Hematopoietic multipotent progenitor cell treated with erythropoietin and hydrocortisone succinate and interleukin-3 and kit ligand, for 4 days (in vitro differentiated cells): ENCODE measurements at regions not wholly inside any gene's neighbourhood (a gene's known extent, or its start where the extent isn't known, plus 50 kb on each side); places are given as distances from the start of the nearest gene placed in this dataset.
"Not testable (repeated sequence)": the region's sequence is repeated elsewhere in the genome, so short reads cannot be mapped to it uniquely, and the experiment has no call there.

Experiments used
- DNase-seq: peaks from one replicate; pipeline ENCODE4 v3.0.0-alpha.2; 2015

DNA sequence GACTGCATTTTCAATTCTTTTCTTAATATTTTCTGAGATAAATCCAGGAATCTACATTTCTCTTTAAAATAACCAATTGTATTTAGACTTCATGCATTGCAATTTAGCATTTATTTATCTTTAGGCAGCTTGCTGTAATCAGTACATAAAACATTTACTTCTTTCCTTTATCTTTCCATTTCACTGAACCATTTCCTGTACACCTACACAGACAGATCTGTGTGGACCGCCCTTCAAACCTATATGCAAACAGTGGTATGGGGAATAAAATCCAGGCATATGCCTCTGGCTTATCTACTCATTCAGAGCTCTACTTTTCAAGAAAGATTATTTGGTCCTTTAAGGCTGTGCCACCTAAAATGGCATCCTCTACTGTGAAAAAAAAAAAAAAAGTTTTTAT, 640.0 kb downstream of the MAT2B start:
- DNase-seq: no peak

GRCh38 chr5:164146223-164146622, 640.8 kb downstream of the MAT2B start:
- DNase-seq: no peak

GRCh38 chr5:164148292-164148691, 642.9 kb downstream of the MAT2B start:
- no peak for DNase-seq

DNA sequence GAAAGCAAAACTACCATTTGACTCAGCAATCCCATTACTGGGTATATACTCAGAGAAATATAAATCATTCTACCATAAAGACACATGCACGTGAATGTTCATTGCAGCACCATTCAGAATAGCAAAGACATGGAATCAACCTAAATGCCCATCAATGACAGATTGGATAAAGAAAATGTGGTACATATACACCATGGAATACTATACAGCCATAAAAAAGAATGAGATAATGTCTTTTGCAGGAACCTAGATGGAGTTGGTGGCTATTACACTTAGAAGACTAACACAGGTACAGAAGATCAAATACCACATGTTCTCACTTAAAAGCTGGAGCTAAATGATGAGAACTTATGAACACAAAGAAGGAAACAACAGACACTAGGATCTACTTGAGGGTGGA, 647.1 kb downstream of the MAT2B start:
- DNase-seq: not testable (repeated sequence)

DNA sequence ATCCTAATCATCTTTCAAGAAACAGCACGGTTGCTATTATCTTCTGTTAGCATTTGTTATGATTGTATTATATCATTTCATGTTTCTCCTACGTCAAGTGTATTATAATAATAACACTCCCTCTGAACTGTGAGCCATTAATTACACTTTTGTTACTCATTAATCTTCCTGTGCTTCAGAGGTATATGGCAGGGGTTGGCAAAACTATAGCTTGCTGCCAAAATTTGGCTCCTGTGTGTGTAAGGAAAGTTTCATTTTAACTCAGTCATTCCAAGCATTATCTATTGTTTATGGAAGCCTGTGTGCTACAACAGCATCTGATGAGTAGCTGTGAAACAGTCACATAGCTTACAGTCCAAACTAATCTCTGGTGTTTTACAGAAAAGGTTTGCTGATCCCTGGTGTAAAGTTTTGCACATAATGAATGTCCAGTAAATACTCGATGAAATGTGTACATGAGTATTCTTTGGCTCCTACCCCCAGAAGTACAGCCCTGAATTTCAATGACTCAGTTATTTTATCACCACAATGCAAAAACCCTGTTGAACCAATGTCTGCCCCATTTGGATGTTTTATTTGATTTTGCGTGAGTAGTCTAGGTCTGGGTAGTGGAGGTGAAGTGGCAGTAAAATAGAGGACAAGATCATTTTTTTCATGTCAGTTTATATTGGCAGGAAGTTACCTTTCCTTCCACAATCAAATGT, 648.2 kb downstream of the MAT2B start:
- no peak for DNase-seq

- no peak for DNase-seq
Measured at GRCh38 chr5:164170814-164171213, 665.4 kb downstream of the MAT2B start.

GRCh38 chr5:164175083-164175482, 669.7 kb downstream of the MAT2B start:
- no peak for DNase-seq

DNA sequence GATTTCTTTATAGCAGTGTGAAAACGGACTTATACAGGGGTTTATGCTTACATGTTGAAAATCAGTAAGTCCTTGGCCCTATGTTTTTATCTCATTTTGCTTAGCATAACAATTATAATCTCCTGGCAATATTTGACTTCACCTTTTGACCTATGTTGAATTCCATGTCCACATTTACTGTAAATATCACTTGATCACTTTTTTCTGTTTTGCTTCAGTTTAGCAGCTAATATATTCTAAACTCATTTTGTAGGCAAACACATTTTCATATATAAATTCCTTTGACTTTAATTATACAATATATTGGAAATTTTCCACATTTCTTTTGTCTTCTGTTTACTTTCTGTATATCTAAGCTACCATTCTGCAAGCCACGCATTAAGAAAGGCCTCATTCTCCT, 674.0 kb downstream of the MAT2B start:
- DNase-seq: no peak

DNA sequence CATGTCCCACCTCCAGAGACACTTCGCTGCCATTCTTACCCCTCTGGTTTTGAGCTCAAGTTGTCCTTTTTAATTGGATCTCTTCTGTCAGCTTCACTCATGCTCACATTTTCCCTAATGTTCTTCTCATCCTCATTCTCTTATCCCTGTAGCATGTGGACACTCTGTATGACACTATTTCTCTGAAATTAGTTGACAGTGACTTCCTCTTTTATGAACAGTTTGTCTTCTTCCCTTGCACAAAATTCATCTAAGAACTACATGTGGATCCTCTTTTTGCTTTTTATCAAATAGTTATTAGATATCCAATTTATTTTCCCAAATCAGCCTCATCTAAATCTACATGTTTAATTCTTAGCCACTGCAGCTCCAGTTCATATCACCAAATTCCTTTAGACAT, 676.2 kb downstream of the MAT2B start:
- DNase-seq: no peak

- no peak for DNase-seq
Measured at GRCh38 chr5:164184158-164184557, 678.7 kb downstream of the MAT2B start.

GRCh38 chr5:164185000-164185399, 679.6 kb downstream of the MAT2B start:
- no peak for DNase-seq

DNA sequence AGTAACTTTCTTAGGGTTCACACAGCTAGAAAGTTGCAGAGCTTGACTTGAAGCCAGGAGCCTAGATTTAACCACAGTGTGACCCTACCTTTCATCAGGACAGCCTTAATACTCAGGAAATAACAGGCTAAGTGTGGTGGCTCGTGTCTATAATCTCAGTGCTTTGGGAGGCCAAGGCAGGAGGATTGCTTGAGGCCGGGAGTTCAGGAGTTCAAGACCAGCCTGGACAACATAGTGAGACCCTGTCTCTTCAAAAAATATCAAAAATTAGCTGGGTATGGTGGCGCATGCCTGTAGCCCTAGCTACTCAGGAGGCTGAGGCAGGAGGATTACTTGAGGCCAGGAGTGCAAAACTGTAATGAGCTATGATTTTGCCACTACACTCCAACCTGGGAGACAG, 681.1 kb downstream of the MAT2B start:
- DNase-seq: no peak

- no peak for DNase-seq
Measured at GRCh38 chr5:164187785-164188184, 682.4 kb downstream of the MAT2B start.

GRCh38 chr5:164188733-164189148, 683.3 kb downstream of the MAT2B start:
- no peak for DNase-seq

DNA sequence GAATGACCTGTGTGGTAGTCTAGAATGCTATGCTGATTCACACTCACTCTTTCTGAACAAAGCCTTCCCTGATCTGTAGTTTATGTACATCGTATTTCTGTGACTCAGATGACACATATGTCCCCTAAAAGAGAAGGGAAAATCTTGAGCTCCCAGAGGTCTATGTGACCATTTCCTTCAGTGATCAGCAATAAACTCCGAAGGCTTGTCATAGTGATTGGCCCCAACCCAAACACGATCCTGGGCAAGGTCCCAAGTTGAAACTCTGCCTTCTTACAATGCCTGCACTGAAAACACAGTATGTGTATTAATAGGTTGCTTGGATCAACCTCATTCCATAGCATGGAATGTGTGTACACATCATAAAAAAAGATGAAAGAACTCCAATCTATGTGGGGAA, 685.8 kb downstream of the MAT2B start:
- no peak for DNase-seq

DNA sequence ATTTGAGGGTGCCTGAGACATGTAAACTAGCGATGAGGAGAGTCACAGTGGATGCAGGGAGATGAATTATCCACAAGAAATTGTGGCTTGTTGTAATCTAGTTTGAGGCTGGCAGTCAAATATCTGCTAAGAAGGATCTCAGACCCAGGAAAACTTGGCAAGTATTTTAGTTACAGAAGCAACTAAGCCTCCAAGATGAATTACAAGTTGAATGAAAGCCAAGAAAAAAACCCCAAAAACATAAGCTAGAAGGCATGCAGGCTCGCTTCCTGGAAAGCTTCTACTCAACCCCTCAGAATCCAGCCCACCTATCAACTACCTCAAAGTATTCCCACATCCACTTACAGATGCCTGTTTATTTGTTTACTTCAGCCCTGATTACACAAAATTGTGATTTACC, 696.9 kb downstream of the MAT2B start:
- no peak for DNase-seq

GRCh38 chr5:164203581-164204225, 698.3 kb downstream of the MAT2B start:
- DNase-seq: no peak

GRCh38 chr5:164204338-164204946, 699.0 kb downstream of the MAT2B start:
- DNase-seq: no peak

GRCh38 chr5:164206196-164206595, 700.8 kb downstream of the MAT2B start:
- no peak for DNase-seq

- DNase-seq: no peak
Measured at GRCh38 chr5:164207646-164208045, 702.2 kb downstream of the MAT2B start.

DNA sequence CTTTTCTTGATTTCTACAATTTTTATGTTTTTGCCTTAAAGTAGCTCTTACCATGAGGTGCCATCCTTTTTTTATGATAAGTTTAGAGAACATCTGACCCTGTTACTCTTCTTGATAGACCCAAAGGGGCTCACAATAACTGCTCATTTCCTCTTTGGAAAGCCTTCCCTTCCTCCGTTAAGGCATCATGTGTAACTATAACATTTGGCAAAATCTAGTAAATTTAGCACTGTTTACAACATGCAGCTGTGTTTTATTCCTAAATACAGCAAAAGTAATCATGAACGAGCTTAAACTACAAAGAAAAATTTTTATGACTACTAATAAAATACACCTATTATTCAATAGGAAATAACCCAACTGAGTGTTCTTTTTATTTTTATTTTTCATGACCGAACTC, 705.1 kb downstream of the MAT2B start:
- DNase-seq: no peak

GRCh38 chr5:164214698-164215097, 709.3 kb downstream of the MAT2B start:
- DNase-seq: no peak

DNA sequence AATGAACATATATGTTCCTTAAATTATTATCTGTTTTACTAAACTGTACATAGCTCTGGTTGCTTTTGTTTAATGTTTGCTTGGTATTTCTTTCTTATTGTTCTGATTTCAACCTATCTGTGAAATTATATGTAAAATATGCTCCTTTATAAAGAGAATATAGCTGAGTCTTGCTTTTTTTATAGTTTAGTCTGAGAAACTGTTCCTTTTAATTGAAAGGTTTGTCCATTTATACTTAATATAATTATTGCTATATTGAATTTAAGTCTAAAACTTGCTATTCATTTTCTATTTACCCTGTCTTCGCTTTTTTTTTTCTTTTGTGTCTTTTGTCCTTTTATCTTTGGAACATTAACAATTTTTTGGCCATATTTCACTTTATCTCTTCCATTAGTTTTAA, 712.0 kb downstream of the MAT2B start:
- DNase-seq: no peak

DNA sequence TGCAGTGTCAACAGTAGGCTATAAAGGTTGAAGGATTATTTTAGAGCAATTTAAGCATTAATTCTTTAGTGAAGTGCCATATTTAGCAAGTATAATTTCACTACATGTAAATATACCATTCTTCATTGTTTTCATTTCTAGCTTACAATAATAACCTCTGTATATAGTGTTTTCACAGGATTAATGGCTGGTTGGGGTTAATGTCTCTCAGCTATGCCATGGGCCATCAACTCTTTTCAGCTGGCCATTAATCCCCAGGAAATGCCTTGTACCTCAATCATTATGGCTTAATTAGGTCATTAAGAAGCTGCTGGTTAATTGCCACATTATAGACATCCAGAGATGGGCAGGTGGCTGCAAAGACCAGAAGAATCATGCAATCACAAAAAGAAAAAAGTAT, 715.1 kb downstream of the MAT2B start:
- no peak for DNase-seq

DNA sequence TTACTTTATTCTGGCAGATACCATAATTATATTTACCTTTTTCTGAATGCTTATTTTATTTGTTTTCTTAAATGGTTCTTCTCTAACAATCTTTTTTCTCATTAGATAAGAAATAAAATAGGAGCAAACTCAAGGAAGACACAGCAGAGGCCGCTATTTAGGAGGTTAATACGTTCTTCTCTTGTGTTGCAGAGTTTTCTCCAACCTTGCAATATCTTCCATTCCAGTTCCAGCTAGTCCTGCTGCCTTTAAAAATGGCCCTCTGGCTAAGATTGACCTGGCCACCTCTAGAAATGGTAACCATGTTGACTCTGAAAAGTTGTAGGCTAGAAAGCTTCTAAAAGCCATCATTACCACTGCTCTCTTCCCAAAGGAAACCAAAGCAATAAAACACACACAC, 718.8 kb downstream of the MAT2B start:
- DNase-seq: no peak
